K562 (cell line): ENCODE measurements at regions not wholly inside any gene's neighbourhood (a gene's known extent, or its start where the extent isn't known, plus 50 kb on each side); places are given as distances from the start of the nearest gene placed in this dataset.

ENCODE experiments used
- ATAC-seq: fragments of 200-7000 bp; cut with Tn5 transposase; 3 replicates; pipeline ENCODE4 v1.9.1; 2020; ENCODE audit warnings: moderate library complexity
- BruUV-seq: library from RNA; stranded (reverse); fragments of 400-500 nt; replicated peaks from 2 replicates; lab custom pipeline; 2021; lab: Mats Ljungman, UMichigan
- CTCF ChIA-PET: fragments of 300-600 bp; formaldehyde crosslinking; extraction: SDS; loops from one replicate; lab custom pipeline; 2021; ENCODE audit warnings: low intra/inter-chr PET ratio; lab: Yijun Ruan, JAX
- POLR2A ChIA-PET: fragments of 300-600, 350-650 bp; sonication (Branson Sonifier 250); formaldehyde crosslinking; extraction: SDS; loops from one replicate; lab custom pipeline; 2021; ENCODE audit warnings: antibody characterized with exemption, inconsistent platforms; lab: Yijun Ruan, JAX
- DNase-seq, 4 experiments: peaks; one replicate each; pipeline versions ENCODE4 v3.0.0 to v3.0.0-alpha.2; 2011 to 2018; ENCODE audit warnings: low spot score in 3 of 4, mixed read lengths in 3 of 4; ENCODE audit errors: extremely low read depth in 1 of 4
- FAIRE-seq: peaks from 2 replicates; lab custom pipeline; 2011; peaks lifted over from hg19 to GRCh38; lab: Jason Lieb, UNC
- H2AFZ ChIP-seq: 2 replicates; pipeline ENCODE4 v1.6.0; 2011; ENCODE audit warnings: low read depth, low read length, control low read depth, inconsistent platforms
- H3K27ac ChIP-seq: fragments of 200-600 bp; 3 replicates; pipeline ENCODE4 v1.8.0; 2011; ENCODE audit warnings: low read depth, mild to moderate bottlenecking, control low read depth, inconsistent platforms, low read length, moderate library complexity, mixed read lengths; ENCODE audit errors: extremely low read depth
- H3K27me3 ChIP-seq, 2 experiments: fragments of 300-600 bp in 1 of 2; 2 replicates in 1 of 2; 3 replicates in 1 of 2; pipeline versions ENCODE4 v1.6.0 to v1.8.0; 2011; ENCODE audit warnings: inconsistent platforms in 2 of 2, low read length in 2 of 2, mild to moderate bottlenecking in 1 of 2, mixed read lengths in 1 of 2, moderate library complexity in 1 of 2; ENCODE audit not compliant: control insufficient read depth in 2 of 2, insufficient read depth in 2 of 2
- H3K36me3 ChIP-seq: fragments of 300-600 bp; 3 replicates; pipeline ENCODE4 v1.8.0; 2011; ENCODE audit warnings: mild to moderate bottlenecking, low read length, inconsistent platforms; ENCODE audit not compliant: control insufficient read depth, insufficient read depth
- H3K4me1 ChIP-seq, 2 experiments: fragments of 200-600 bp in 1 of 2; replicated peaks in 1 of 2; 2 replicates in 1 of 2; 3 replicates in 1 of 2; pipeline versions ENCODE4 v1.5.1 to v1.8.0; 2011; ENCODE audit warnings: inconsistent platforms in 2 of 2, low read length in 2 of 2, mild to moderate bottlenecking in 1 of 2, mixed read lengths in 1 of 2, moderate library complexity in 1 of 2; ENCODE audit not compliant: control insufficient read depth in 2 of 2, insufficient read depth in 2 of 2
- H3K4me2 ChIP-seq: 2 replicates; pipeline ENCODE4 v1.6.1; 2011; ENCODE audit warnings: low read length, control low read depth, inconsistent platforms, mixed read lengths; ENCODE audit not compliant: insufficient read depth
- H3K4me3 ChIP-seq: fragments of 200-600 bp; sonication (generic), shearing (Covaris generic); 2 replicates; pipeline ENCODE4 v1.5.1; 2016; ENCODE audit warnings: control low read depth, inconsistent platforms
- H3K79me2 ChIP-seq: fragments of 200-600 bp; 3 replicates; pipeline ENCODE4 v1.8.0; 2011; ENCODE audit warnings: low read length, inconsistent platforms; ENCODE audit not compliant: control insufficient read depth, insufficient read depth
- H3K9ac ChIP-seq, 2 experiments: 2 replicates each; pipeline versions ENCODE4 v1.6.0 to v1.6.1; 2011; ENCODE audit warnings: low read depth in 2 of 2, low read length in 2 of 2, control low read depth in 1 of 2, inconsistent platforms in 1 of 2, mild to moderate bottlenecking in 1 of 2, mixed read lengths in 1 of 2; ENCODE audit not compliant: insufficient read depth in 1 of 2
- H3K9me1 ChIP-seq: one replicate; pipeline ENCODE4 v1.6.0; 2011; ENCODE audit warnings: inconsistent platforms, mild to moderate bottlenecking, low read length, moderate library complexity; ENCODE audit not compliant: control insufficient read depth, insufficient read depth
- H3K9me3 ChIP-seq: replicated peaks from 2 replicates; pipeline ENCODE4 v1.5.1; 2011; ENCODE audit warnings: low read depth, low read length, inconsistent platforms; ENCODE audit not compliant: control insufficient read depth, insufficient read depth
- H4K20me1 ChIP-seq: replicated peaks from 2 replicates; pipeline ENCODE4 v1.6.1; 2011; ENCODE audit warnings: low read length, inconsistent platforms, mixed read lengths; ENCODE audit not compliant: control insufficient read depth, insufficient read depth
- AFF1 ChIP-seq, 2 experiments: fragments of 450-650 bp; IDR thresholded peaks; 2 replicates each; pipeline ENCODE4 v1.6.1; 2018; ENCODE audit warnings: mild to moderate bottlenecking in 2 of 2, low read depth in 1 of 2; ENCODE audit not compliant: partially characterized antibody in 2 of 2
- ATF2 ChIP-seq: sonication (generic); formaldehyde crosslinking; IDR thresholded peaks from 2 replicates; pipeline ENCODE4 v1.8.1; 2022; ENCODE audit warnings: missing genetic modification reagents
- in situ Hi-C: fragments of 300-500 bp; cut with MboI; formaldehyde crosslinking; loops from 4 replicates; pipeline ENCODE4 v1.15.0; 2018; ENCODE audit warnings: inconsistent platforms, mixed read lengths
- intact Hi-C: fragments of 100-400 bp; cut with micrococcal nuclease; formaldehyde crosslinking; loops from 2 replicates; pipeline ENCODE4 v1.14.2; 2022

GRCh38 chr21:35422011-35422410, 372.9 kb upstream of the RUNX1 start:
- H3K9me3 ChIP-seq, result no peaks in the 10 kb centered on the region; the same call in 1 of the 2 replicates
- H2AFZ ChIP-seq, result no peak overlapping the region
- H3K9me1 ChIP-seq, result no peaks in the 10 kb centered on the region
- ATAC-seq (no peak), DNase-seq (no peak), FAIRE-seq (no peak)
- no peak overlapping the region for H3K4me2 ChIP-seq
- H4K20me1 ChIP-seq, result no peaks in the 10 kb centered on the region
- intact Hi-C loops (no loop called here), in situ Hi-C loops (no loop called here)
- no peak overlapping the region for H3K4me3 ChIP-seq
- H3K9ac ChIP-seq, result no peak overlapping the region
- ChIA-PET CTCF (no interaction called here), POLR2A (no interaction called here)
- no peaks in the 10 kb centered on the region for H3K4me1 ChIP-seq
- H3K27me3 ChIP-seq, result no peaks in the 10 kb centered on the region
- H3K79me2 ChIP-seq, result no peaks in the 10 kb centered on the region
- TF ChIP-seq ATF2 (no peak), AFF1 (IDR thresholded peaks at IDR 0.05; ENCODE audit: low read depth in 1 of 2, partially characterized antibody in 2 of 2) (peak in 1 of 2 experiments; percentile 76)
- H3K36me3 ChIP-seq, result no peaks in the 10 kb centered on the region
- BruUV-seq, result no TSS peak
- H3K27ac ChIP-seq, result no peak overlapping the region
